HG02623 (cell line): ENCODE measurements at regions not wholly inside any gene's neighbourhood (a gene's known extent, or its start where the extent isn't known, plus 50 kb on each side); places are given as distances from the start of the nearest gene placed in this dataset.

Experiments
- ATAC-seq: cut with Tn5 transposase; IDR thresholded peaks from one replicate; pipeline ENCODE4 v1.9.1; 2021; ENCODE audit warnings: moderate library complexity; ENCODE audit not compliant: unreplicated experiment

DNA sequence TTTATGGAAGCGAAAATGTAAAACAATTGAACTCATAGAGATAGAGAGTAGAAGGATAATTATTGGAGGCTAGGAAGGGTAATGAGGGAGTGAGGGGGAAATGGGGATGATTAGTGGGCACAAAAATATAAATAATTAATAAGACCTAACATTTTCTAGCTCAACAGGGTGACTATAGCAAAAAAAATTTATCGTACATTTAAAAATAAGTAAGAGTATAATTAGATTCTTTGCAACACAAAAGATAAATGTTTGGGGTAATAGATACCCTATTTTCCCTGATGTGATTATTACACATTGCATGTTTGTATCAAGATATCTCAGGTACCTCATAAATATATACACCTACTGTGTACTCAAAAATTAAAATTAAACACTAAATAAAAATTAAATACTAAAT lies 1070.0 kb downstream of the LRFN5 start:
- no peak for ATAC-seq

DNA sequence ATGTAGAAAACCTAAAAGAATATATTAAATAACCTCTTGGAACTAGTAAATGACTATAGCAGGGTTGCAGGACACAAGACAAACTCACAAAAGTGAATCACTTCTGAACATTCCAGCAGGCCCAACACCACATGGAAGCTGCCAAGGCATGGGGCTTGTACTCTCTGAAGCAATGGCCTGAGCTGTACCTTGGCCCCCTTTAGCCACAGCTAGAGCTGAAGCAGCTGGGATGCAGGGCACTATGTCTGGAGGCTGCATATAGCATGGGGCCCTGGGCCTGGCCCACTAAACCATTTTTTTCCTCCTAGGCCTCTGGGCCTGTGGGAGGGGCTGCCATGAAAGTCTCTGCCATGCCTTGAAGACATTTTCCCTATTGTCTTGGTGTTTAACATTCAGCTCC lies 1067.3 kb downstream of the LRFN5 start:
- ATAC-seq: no peak

DNA sequence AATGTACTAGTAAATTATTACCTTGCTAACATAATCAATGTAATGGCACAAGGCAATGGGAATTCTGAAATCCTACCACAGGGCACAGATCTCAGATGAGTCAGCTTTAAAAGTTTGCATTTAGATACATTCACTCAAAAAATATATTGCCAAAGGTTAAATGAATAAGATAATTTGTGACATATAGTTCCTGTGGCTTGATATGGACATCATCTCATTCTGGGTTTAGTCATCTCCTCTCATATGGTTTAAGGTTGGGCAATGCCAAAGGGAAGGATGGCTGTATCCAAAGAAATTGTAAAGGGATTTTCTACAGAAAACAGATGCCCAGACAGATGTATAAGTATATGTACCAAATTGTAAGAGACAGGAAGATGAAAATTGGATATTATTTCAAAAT lies 1065.0 kb downstream of the LRFN5 start:
- ATAC-seq: no peak

DNA sequence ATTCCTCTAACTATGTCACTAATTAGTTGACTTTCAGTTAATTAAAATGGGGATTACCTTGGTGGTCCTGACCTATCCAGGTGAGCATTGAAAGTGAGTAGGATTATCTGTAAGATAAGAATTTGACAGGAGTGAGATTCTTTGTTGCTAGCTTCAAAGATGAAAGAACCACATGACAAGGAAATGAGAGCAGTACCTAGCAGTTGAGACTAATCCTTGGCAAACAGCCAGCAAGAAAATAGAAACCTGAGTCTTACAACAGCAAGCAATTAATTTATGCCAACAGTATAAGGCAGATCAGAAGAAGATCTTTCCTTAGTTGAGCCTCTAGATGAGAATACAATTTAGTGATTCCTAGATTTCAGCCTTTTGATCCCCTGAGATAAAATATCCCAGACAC lies 1058.4 kb downstream of the LRFN5 start:
- ATAC-seq: no peak

DNA sequence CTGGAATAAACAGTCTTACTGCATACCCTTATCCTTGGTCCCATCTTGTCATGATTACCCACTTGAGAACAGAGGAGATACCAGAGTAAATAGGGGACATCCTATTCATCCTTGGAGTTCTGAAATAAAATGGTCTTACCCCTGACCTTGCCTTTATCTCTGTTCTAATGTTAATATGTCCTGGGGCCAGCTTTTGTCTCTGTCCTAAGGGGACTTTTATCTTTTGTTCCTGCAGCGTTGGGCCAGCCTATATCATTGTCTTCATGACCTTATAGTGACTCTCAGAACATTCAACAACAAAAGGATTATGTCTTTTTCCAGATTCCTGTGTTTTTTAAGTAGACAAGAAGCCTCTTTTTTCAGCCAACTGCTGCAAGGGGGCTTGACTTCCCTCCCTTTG lies 1057.5 kb downstream of the LRFN5 start:
- ATAC-seq: no peak

DNA sequence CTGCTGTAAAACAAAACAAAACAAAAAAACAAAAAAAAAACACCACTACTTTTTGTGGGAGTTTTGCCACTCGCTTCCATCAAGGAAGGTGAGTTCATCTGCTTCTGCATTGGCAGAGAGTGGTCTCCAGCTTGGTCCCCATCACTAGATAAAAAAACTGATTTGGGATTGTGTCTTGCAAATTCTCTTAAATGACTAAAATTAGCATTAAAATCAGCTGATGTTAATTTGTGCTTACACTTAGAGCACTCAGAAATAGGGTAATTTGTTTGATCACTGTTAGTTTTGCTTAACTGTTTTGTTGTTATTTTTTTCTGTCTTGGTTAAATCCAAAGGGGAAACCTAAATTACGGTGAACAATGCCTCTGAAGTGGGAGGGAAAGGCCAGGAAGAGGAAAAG lies 1048.0 kb downstream of the LRFN5 start:
- no peak for ATAC-seq

DNA sequence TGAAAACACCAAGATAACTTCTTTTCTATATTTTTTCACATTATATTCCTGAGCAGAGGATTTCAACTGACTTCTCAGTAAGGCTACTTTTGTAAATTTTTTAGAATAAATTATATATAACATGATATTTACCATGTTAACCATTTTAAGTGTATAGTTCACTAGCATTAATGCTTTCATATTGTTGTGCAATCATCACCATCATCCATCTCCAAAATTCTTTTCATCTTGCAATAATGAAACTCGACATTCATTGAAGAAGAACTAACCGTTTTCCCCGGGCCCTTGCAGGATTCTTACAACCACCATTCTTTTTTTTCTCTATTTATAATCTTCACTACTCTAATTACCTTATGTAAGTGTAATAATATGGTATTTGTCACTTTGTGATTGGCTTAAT lies 1036.1 kb downstream of the LRFN5 start:
- no peak for ATAC-seq

DNA sequence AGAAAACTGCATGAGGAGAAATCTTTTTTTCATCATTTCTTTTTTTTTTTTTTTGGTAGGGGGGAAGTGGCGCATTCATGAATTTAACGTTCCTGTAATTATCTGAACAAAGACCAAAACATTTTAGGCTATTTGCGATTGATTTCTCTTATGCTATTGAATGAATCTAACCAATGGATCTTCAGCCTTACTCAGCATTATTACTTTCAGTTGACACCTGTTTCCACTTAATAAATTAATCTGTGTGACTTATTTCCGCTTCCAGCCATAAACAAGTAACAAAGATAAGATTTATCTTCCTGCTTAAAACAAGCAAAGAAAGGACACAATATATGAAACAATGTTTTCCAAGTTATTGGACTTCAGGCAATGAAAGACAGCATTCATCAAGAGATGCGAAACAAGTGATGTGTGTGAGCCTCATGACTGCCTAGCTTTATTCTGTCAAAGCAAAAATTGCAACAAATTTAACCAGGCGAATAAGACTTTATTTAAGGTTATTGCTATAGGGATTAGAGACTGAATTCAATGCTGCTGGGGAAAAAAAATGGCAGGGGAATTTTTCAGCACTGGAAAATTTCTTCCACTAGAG lies 1026.9 kb downstream of the LRFN5 start:
- ATAC-seq: no peak

DNA sequence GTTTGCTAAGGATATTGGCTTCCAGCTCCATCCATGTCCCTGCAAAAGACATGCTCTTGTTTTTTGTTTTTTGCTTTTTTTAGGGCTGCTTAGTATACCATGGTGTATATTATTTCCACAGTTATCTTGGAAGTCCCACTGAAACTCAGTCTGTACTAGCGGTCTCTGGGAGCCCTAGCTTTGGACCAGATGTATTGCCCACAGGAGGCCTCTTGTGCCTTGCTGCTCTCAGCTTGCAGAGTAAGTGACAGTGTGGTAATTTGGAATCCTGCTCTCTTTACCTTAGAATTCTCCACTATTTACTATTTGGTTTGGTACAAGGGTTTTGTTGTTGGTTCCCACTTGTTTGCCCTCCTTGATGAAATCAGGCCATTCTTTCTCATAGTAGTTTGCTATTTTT lies 1022.9 kb downstream of the LRFN5 start:
- ATAC-seq: no peak

DNA sequence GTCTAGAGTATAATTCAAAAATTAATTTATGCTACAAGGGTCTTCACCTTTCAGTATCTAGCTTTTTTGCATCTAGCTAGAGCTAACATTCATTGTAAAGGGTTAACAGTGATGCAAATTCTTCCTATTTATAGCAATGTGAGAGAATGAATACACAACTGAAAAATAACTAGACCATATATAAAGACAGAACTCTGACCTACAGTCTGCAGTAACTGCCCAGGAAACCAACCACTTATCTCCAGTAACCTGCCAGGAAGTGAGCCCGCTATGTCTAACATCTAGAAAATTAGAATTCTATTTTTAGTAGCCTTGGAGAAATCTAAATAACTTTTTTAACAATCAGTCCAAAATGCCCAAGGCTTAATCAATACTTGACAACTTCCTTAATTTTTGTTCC lies 1021.9 kb downstream of the LRFN5 start:
- no peak for ATAC-seq

DNA sequence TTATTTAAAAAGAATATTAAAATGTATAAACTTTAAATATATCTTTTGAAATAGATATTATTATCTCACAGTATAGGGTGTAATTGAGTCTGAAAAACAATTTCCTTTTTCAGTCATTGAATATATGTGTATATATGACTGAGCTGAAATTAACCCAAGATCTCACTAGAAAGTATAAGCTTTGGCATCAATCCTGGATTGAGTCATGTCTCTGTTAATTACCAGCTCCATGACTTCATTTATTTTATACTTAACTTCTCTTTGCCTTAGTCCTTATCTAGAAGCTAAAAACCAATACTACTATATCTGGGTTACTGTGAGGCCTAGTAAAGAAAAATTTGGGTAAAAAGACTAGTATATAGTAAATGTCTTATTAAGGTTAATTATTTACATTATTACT lies 1020.3 kb downstream of the LRFN5 start:
- no peak for ATAC-seq

DNA sequence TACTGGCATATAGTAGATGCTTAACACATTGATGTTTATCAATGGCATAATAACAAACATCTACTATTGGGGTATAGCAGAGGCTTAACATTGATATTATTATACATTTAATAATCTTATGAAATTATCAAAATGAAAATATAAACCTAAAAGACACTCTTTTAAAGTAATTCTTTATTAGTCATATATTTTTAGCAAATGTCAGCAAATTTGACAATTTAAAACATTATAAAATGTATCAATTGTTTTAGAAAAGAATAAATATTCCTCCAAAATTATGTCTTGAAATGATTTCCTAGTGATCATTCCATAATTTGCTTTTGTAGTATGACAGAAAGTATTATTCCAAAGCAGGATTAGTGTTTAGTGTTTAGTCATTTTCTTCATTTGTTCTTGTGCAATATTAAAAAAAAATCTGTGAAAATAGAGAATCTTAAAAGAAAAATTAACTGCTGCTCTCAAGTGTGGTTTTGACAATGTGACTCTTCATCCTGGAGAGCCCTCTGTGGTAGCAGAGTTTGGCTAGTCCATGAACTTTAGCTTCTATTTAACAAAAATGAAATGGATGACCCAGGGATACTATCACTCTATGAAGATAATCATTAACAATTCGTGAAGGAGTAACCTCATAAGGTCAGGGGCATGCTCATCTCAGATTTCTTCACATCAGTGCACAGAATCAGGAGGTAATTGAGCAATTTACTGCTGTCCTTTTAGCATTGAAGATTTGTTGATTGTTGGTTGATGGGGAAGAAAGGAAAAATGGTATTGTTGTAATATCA lies 1018.5 kb downstream of the LRFN5 start:
- no peak for ATAC-seq

DNA sequence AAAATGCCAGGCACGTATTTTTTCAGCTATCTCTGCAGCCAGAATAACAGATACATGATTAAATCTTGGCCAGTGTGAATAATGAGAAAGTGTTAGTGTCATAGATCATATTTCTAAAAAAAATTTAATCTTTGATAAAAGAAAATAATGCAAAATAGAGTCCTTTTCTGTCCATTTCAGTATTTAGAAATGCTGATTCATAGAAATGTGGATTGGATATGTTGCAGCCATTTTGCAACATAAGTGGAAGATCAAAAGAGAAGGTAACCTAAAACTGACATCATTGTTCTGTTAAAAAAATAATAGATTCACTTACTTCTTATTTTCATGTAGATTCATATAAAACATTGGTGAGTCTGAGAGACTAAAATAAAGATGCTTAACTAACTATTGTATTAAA lies 1010.3 kb downstream of the LRFN5 start:
- no peak for ATAC-seq

DNA sequence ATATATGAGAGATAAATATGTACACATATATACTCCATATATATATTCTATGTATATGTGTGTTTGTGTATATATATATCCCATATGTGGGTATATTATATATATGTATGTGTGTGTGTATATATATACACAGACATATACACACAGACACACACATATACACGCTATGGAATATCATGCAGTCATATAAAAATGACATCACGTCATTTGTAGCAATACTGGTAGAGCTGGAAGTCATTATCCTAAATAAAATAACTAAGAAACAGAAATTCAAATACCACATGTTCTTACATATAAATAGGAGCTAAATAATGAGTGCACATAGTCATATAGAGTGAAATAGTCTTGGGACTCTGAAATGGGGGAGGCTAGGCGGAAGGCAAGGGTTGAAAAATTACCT lies 1000.2 kb downstream of the LRFN5 start:
- no peak for ATAC-seq

DNA sequence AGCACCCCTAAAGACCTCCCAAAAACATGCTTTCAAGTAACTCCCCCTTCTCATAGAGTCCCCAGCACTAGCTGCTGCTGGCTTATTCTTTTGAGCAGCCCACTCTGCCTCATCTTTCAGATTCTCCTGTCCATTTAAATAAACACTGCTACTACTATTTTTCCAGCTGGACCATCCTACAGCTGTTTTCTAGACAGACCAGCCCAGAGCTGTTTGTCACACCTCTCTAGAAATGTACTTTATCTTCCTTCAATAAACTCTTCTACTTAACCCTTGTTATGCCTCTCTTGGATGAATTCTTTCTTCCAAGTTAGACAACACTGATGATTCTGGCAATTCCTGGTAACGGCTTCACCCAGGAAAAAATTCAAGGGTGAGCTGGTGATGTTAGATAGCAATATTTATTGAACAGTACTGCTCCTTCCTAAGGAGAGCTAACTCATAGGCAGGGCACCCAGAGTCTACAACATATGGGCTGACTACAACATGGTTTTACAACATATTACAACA lies 995.7 kb downstream of the LRFN5 start:
- no peak for ATAC-seq

DNA sequence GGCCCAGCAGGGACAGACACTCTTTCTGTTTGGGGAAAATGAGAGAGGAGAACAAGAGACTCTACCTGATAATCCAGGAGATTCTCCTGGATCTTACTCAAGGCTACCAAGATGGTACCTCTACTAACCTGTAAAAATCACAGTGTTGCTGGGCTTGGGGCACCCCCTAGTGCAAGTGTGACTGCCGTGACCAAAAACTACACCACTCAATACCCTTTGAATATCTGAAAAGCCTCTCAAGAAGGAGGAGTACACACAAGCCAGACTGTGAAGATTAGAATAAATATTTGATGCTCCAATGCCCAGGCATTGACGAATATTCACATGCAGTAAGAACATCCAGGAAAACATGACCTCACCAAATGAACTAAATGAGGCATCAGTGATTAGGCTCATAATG lies 965.4 kb downstream of the LRFN5 start:
- ATAC-seq: no peak

DNA sequence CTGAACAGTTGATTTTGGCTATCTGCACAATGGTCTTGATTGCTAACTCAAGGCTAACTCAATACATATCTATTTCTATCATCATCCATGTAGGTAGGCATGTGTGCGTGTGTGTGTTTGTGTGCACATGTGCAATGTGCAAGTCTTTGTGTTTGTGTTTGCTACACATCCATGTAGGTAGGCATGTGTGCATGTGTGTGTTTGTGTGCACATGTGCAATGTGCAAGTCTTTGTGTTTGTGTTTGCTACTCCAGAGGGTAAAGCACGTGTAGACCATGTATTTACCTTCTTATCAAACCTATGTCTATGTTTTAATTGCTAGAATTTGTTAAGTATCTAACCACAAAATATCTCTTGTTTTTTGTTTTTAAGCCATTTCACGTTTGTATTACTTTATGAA lies 962.6 kb downstream of the LRFN5 start:
- no peak for ATAC-seq

DNA sequence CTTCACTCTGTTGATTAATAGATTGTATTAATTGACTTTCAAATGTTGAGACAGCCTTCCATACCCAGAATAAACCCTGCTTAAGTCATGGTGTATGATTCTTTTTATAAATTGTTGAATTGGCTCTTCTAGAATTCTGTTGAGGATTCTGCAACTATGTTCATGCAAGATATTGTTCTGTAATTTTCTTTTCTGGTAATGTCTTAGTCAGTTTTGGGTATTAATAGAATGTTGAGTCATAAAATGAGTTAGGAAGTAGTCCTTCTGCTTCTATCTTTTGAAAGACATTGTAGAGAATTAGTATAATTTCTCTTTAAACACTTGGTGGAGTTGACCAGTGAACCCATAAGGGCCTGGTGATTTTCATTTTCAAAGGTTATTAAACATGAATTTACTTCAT lies 958.9 kb downstream of the LRFN5 start:
- no peak for ATAC-seq

DNA sequence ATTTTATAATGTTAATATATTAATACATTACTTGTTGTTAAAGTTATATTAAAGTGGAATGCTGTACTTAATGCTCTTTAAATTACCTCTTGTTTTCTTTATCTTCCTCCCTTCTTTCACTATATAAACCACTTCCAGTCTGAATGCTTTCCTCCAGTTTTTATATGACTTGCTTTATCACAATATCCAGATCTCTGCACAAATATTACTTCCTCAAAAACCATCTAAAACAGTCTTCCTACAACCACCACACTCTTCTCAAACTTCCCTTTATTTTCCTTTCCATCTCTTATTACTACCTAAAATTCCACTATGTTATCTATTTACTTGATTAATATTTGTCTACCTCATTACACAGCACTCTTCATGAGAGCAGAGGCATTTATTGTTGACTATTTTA lies 956.6 kb downstream of the LRFN5 start:
- no peak for ATAC-seq

DNA sequence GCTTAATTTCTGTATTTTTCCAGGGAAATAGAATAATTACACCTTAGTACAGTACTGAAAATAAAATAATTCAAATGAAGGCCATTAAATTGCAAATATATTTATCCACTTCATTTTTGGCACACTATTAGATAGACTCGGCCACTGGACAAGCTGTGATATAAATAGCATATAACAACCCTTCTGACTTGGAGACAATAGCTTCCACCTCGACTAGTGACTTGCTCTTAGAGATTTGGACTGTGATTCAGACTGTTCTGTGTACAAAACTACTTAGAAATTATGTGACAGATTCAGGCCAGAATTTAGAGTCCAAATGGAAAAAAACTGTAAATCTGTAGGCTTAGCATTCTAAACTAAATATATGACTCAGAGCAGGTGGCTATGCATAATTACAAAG lies 949.9 kb downstream of the LRFN5 start:
- no peak for ATAC-seq

DNA sequence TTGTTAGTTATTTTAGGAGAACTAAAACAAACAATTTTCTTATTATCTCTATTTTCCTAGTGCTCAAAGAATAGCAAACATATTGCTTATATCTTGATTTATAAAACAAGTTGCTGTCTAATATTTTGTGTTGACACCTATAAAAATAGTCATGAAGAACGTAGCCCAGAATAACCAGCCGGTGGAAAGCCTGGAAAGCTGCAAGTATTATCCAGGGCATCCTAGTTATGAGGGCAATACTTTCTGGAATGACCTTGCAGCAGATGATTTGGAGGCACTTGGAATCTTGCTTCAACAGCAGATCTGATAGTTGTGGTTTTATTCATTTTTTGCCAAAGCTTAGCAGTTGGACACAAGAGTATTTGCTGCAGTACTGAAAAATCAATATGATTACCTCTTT lies 948.7 kb downstream of the LRFN5 start:
- no peak for ATAC-seq

DNA sequence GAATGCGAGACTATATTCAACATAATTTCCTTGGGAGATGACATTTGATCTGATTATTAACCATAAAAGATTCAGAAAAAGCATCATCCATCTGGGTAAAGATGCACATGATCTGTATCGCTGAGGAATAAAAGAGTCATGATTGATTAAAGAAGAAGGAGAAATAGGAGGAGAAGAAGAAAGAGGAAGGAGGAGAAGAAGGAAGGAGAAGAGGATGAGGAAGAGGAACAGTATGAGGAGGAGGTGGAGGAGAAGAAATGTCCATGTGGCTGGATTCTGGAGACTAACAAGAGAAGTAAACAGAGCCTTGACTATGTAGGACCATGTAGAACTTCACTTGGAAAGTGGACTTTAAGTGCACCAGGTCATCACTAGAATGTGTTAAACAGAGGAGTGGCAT lies 947.4 kb downstream of the LRFN5 start:
- ATAC-seq: no peak

DNA sequence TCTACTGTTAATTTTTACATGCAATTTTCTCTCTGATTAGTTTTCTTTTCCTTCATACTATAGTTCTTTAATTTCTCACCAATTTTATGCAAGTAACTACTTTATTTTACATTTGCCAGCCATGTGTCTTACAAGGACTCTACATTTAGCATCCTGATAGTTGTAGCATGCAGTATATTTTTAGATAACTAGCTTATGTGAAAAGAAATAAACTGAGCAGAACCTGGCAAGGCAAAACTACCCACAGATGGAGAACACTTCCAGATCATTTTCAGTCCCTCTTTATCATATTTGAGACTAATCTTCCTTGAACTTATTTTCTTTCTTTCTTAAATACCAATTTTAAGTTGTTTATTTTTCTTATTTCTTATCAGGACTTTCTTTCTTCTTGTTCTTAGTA lies 943.6 kb downstream of the LRFN5 start:
- ATAC-seq: no peak
